ENCODE measurements at regions not wholly inside any gene's neighbourhood (a gene's known extent, or its start where the extent isn't known, plus 50 kb on each side); places are given as distances from the start of the nearest gene placed in this dataset.

GRCh38 chr4:10750714-10751113 is 66.1 kb upstream of the CLNK start:
- no peak for TF ChIP-seq CTCF (IDR thresholded peaks at IDR 0.05 in 4 of 5, conservative IDR thresholded peaks at IDR 0.05 in 1 of 5)
- TF ChIP-seq POLR2A (IDR thresholded peaks at IDR 0.05) = no peak

All from gastrocnemius medialis (tissue), 4 donors.